Colon (tissue), 2 donors: ENCODE measurements at regions not wholly inside any gene's neighbourhood (a gene's known extent, or its start where the extent isn't known, plus 50 kb on each side); places are given as distances from the start of the nearest gene placed in this dataset.
"Not testable (repeated sequence)": the region's sequence is repeated elsewhere in the genome, so short reads cannot be mapped to it uniquely, and the experiment has no call there.

Experiments used
- FAIRE-seq: peaks from 2 replicates; lab custom pipeline; 2012; peaks lifted over from hg19 to GRCh38; lab: Jason Lieb, UNC
- donor health status: control.
- donor health status: control.

DNA sequence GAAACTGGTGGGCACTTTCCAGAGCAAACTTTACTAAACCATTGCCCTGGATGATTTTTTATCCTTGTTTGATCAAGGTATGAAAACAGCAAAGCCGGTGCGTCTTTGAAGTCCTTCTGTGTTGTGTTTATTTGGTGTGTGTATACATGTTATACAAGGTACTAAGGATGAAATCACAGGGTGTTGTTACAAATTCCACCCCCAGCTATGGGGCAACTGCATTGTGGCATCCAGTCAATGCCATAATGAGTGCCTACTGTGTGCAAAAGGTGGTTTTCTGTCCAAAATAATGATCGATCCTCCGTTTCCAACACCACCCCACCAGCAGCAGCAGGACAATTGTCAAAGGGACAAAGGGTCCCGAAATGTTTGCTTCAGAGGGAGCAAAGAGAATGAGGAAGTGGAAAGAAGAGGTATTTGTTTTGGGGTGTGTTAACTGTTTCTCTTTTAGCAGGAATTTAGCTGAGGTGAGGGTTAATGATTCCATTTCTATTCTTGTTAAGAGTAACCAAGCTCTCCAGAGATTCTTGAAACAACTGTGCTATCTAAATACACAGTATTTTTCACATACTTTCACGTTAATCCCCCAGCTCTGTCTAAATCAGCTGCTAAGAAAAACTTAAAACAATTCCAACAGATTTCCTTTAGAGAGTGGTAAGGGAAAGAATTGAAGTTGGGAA is 568.7 kb upstream of the KLF4 start:
- no peak for FAIRE-seq

DNA sequence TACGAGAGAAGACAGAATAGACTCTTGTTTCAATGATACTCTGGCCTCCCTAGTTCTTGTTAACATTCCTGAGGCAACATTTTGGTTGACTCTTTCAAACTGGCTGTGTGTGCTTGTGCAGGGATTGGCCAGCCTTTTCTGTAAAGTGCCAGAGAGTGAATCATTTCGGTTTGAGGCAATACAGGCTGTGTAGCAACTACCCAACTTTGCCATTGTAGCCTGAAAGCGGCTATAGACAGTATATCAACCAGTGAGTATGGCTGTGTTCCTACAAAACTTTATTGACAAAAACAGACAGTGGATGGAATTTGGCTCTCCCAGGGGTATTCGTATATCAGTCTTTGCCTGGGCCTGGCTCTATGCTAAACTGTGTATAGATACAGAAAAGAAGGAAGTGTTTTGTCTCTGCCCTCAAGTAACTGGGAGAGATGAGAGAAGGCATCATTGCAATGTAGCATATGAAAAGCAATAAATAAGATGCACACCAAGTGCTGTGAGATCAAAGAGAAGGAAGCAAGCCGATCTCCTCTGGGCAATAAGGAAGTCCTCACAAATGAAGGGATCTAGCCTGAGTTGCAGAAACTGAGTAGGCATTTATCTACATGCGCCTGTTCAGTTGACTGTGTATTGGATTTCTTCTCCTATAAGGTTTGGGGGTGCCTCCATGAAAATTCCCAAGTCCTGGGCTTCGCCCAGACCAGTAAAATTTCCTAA is 568.0 kb upstream of the KLF4 start:
- no peak for FAIRE-seq

DNA sequence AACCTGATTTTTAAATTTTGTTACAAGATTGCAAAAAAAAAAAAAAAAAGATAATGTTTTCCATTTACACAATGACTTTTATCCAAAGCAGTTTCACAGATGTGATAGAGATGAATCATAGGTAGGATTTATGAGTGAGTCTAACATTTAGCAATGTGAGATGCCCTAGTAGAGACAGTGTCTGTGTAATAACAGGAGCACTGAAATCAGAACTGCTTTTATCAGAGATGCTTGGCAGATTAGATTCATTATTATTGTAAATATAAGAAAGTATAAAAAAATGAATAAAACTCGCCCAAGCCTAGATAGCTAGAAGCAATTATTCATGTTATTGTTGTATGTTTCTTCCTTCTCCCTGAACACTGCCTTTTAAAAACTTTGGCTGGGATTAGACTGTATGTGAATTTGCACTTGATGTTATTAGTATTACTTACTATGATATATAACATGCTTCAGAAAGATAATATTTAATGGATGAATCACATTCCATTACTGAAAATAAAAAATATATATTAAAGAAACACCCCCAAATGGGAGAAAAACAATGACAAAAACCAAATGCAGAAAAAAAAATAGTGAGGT is 567.3 kb upstream of the KLF4 start:
- FAIRE-seq, result no peak

DNA sequence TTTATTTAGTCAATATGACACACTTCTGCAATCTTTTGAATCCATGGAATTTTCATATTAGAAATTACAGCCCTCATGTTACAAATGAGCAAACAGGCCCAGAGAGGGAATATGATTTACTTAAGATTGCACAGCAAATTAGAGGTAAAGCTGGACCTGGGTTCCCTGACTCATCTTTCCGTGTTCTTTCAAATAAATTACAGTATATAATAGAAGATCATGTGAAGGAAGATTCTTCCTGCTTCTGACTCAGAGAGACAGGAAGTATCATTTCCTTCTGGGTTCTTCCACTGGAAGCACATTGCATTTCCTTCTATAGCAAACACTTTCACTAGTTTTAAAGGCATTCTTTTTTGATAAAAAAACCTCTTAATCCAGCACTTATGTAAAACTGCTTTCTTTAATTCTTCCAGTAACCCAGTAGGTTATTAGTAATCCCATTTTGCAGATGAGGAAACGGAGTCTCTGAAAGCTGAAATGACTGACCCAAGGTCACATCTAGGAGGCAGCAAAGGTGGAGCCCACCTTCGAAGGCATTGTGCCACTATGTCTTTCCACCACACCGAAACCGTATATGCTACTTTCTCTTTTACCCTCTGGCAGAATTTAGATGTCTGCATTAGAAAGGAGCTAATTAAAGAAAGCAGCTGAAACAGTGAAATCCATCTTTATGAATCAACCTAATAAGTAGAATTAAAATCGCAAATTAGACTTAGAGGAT is 566.7 kb upstream of the KLF4 start:
- FAIRE-seq, result no peak

DNA sequence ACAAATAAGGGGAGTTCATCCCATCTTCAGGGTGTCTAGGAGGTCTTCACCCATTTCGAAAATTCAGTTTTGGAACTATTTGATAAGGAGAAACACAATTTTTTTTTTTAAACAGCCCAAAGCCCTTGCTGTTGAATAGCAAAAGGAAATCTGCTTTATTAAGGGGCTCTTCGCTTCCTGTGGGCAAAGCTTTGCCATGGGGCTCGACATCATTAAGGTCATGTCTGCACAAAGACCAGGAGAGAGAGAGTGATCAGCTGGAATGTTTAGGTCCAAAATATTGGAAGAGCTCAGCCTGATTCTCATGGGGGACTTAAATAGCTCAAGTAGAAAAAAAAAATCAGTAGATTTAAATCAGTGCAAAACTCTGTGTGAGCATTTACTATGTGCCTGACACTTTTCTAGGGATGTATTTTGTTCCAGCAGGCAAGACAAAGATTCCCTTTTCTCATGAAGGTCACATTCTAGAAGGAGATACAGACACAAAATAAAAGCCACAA is 564.6 kb upstream of the KLF4 start:
- no peak for FAIRE-seq

DNA sequence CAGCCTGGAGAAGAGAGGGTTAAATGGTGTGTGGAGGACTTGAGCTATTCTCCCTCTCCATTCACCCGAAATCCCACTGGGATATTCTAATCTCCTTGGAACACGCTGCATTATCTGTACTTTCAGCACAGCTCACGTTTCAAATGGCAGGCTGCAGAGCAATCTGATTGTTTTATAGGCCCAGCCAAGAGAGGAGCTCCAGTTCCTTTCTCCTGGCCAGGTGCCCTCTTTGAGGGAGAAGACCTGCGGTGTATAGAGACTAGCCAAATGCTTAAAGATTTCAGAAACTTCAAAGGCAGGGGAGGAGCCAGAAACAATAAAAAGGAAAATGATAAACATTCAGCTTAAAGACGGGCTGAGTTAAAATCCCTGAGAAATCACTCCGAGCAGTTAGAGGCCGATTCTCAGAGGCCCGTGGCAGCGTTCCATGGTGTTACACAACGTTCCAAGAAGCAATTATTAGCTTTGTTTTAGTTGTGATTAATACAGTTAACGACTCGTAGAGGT is 564.0 kb upstream of the KLF4 start:
- no peak for FAIRE-seq

DNA sequence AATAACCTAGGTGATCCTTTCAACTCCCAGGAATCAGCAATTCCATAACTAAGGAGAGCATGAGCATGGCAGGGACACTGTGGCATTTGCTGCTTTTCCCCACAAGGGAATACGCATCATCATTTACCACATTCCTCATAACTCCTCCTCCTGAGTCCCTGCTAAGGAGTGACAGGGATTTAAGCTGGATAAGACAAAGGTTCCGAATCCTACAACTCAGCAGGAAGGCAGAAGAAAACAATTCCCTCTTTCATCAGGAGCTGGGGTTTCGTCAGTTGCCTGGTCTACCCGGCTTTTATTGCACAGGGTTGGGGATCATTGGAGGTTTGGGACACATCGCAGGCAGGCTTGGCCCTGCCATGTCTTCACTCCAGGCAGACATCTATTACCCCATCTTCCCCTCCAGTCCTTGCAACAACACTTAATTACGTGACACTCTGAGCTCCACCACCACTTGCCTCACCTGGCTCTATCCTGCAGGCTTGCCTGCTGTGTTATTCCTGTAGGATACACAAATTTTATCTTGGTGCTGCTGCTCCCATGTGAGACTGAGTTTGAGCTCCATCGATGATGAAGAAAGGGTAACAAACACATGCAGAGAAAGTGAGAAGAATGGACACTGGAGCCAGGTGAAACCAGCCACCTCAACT is 563.0 kb upstream of the KLF4 start:
- no peak for FAIRE-seq

DNA sequence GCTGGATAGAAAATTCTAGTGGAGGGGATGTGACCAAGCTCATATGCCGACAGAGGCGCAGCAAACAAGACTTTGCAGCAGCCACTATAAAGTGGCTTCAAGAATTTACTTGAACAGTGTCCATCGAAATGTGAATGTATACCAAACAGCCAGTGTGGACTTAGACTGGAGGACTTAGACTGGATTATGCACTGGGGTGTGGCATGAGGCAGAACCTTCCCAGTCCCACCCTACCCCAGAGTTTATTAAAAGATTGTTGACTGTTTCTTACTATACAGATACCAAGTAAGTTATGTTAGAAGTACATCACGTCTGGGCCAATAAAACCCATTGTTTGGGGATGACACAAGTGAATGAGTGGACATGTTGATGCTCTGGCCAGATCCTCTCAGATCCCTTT is 561.3 kb upstream of the KLF4 start:
- no peak for FAIRE-seq

DNA sequence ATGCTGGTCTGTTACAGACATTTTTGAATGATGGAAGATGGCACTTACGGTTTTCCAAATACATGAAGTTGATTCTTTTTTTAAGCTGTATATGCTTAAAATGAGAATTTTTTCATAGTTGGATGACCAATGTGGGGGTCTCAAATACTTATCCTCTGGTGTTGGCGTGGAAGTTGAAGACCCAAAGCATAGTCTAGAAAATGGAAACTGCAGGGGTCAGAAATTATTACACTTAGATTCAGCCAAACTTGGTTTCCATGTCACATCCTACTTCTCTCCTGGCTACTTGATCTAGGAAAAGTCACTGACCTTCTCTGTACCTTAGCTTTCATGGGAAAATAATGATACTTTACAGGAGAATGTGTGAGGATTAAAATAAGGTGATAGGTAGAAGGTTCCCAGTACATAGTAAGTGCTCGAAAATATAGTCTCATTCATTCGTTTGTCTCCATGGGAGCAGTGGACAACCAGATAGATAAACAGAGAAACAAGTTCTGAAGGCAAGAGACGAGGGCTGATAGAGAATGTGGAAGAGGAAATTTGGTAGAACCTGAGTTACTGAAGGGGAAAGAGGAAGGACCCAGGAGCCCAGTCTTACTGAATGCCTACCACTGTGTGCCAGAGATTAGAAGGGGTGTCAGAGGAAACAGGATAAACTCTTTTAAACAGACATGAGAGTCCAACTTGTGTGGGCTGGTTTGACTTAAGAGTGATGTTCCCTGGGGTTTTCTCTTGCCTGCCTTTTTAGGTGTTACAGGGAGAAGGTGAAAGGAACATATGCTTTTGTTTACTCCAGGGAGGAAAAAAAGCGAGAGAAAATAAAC is 560.3 kb upstream of the KLF4 start:
- no peak for FAIRE-seq

DNA sequence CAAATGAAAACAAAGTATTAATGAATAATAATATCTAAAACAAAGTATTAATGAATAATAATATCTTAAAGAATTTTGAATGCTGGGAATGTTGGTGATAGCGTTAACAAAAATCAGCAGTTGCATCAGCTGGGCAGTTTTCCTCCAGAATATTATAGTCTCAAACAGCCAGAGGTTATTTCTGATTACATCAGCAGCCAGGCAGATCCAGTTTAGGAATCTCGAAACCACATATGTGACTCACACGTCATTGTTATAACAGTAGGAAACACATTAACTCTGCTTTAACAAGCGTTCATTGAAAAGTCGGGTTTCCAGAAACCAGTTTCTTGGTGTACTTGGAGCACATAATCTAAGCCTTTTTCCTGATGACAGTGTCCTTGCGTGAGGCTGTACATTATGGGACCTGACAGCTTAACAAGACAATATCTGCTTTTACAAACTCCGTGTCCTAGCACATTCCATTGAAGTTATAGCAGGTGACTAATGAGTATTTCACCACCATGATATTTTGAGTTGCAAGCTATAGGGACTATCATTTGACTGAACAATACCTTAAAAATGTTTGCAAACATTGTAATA is 559.5 kb upstream of the KLF4 start:
- FAIRE-seq, result no peak

DNA sequence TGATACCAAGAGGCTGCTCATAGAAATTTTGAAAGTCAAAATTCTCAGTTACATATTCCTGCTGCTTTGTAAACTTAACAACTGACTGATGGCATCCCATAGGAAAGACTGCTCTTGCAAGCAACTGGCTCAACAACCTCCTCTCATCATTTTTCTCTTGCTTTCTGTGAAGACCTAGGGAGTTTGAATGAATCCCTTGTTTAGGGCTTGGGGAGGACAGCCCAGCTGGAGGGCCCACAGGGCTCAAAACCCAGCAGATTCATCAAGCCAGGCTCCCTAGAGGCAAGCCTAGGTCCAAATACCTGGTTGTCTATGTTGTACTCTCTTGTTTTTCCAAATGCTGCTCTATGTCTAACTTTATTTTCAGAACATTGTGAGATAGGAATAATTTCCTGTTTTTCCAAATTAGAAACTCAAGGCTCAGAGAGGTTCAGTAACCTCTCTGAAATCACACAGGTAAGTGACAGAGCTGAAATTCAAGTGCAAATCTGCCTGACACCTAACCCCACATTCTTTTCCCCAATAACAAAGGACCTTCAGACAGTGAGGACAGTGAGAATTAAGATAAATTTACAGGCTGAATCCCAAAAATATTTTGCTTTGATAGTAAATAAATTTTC is 558.9 kb upstream of the KLF4 start:
- no peak for FAIRE-seq

DNA sequence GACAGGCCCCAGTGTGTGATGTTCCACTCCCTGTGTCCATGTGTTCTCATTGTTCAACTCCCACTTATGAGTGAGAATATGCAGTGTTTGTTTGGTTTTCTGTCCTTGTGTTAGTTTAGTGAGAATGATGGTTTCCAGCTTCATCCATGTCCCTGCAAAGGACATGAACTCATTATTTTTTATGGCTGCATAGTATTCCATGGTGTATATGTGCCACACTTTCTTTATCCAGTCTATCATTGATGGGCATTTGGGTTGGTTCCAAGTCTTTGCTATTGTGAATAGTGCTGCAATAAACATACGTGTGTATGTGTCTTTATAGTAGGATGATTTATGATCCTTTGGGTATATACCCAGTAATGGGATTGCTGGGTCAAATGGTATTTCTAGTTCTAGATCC is 558.2 kb upstream of the KLF4 start:
- FAIRE-seq, result not testable (repeated sequence)

DNA sequence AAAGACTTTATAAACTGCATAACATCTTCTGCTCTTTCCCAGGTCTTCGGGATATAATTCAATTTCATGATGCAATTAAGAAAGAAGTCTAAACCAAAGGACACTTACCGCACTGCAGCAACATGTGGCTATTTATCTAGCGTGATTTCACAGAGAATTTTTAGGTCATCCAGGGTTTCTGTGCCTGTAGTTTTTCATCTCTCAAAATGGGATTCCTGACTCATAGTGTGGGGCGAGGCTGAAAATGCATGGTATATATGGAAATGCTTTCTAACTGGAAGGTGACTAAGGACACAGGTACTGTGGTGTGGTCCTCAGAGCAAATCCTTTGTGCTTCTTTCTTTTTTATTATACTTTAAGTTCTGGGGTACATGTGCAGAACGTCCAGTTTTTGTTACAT is 557.7 kb upstream of the KLF4 start:
- FAIRE-seq, result no peak

DNA sequence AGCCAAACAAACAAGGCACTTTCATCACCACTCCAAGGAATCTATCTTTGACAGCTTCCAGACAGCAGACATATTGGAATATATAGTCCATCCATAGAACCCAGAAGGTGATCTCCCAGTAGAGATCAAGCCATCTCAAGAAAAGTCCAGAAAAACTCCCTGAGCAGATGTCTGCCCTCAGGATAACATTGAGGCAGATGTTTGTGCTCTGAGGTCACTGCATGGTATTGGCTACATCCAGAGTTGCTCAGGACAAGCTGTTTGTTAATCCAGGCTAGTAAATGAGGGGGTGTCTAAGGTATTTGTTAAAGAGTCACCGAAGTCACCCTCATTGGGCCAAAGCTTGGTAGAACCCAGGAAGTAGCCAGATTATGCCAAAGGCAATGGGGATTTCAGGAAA is 556.3 kb upstream of the KLF4 start:
- no peak for FAIRE-seq

DNA sequence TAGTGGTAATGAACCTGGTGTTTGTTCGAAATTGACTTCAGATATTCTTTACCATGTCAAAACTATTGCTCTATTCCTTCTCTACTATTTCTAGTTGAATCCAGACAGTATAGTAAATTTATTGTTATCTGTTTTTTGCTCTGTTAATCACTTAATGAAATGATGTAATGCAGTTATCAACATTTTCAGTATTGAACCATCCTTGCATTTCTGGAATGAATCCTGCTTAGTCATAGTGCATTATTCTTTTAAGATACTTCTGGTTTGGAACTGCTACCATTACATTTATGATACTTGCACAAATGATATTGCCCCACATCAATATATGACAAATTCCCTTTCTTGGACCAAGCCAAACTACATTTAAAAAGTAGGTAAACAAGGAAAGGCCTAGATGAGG is 554.0 kb upstream of the KLF4 start:
- no peak for FAIRE-seq

DNA sequence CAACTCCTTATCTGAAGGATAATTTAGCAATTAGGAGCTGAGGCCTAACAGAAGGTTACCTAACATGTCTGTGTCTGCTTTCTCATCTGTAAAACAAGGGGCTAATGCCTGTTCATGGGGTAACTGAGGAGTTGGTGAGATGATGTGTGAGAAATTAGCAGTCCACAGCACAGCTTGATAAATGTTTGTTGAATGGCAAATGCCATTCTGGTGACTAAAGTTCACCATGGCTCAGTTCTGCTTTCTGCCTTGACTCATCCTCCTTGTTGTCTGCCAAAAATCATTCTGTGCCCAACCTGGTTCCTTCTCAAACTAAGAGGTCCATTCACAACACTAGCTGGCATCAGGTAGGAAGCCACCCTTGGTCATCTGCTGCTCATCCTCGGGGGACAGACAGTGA is 552.0 kb upstream of the KLF4 start:
- FAIRE-seq, result no peak

DNA sequence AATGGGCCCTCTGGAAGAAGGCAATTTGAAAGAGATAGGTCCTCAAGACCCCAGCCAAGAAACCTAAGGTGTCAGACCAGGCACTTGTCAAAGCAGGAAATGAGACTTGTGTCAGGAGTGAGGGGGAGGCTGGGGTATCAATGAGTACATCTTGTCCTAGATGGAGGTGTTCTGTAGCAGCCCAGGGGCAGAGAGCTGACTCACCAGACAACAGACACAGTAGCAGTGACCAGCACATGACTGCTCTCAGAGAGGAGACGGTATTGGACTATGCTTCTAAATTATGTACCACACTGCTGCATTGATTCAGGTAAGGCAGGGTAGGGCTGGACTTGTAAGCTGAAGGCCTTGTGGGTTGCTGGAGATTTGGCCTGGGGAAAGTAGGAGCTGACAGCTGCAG is 551.2 kb upstream of the KLF4 start:
- FAIRE-seq, result no peak

DNA sequence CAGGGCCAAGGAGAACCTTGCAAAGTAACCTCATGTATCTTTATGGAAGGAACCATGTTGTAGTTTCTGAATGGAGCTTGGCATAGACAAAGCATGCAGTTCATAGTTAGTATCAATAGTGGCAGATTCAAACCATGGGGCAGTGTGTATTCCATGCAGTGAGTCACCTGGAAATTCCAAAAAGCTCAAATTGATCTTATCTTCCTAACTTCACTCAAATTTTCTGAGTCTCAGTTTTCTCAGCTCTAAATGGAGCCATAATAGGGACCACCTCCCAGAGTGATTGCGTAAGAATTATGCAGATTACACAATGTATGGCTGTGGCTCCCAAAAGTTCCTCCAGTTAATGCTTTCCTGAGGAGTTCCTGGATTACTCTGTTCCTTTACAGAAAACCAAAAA is 549.9 kb upstream of the KLF4 start:
- no peak for FAIRE-seq

DNA sequence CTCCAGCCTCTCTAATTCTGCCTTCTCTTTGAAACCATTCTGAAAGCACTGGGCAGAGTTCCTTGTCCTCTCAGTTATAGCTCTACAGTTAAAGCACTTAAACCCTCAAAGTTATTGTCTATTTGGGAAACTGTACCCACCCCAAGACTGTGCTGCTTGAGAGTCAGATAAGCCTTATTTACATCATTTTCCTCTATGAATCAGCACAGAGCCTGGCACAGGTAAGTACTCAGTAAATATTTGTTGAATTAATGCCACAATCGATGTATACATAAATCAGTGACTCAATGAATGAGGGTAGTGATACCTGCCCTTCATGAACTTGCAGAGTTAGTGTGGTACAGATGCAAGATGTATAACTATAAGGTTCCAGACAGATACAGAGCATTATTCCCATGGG is 549.4 kb upstream of the KLF4 start:
- no peak for FAIRE-seq

DNA sequence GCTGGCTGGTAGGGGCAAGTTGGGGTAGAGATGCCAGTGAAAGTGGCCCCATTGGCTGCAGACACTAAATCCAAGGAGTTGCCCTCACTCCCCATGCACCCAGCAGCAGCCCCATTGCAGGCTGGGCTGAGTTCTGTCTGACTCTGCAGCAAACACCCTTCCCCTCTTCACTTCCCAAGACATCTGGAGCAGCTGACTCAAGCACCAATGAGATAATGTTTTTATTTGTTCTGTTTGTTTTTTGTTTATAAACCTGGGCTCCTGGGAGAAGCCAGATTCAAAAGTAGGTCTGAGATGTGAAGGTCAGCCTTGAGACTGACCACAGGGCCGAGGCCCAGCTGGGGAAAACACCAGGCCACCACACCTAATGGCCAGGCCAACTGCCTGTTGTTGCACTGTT is 545.9 kb upstream of the KLF4 start:
- no peak for FAIRE-seq
